ENCODE measurements at regions not wholly inside any gene's neighbourhood (a gene's known extent, or its start where the extent isn't known, plus 50 kb on each side); places are given as distances from the start of the nearest gene placed in this dataset.

DNA sequence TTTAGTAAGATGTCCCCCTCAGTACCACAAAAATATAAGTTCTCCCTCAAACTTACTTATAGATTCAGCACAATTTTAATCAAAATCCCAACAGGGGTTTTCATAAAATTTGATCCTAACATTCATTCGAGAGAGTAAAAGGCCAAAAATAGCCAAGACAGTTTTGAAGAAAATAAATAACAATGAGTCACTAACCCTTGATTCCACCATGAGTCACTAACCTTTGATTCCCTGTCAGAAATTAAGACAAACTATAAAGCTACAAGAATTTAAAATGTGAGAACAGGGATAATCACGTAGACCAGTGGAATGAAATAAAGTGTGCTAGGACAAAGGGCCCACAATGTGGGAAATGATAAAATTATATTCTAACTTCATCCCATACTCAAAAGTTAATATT lies 320.3 kb downstream of the SUCLA2 start:
- Histone ChIP-seq H3K79me2 (ENCODE audit: insufficient read depth, low read length) (no peaks in the 10 kb centered on the region), H3K9ac (ENCODE audit: insufficient read depth, low read length, poor library complexity, severe bottlenecking) (no peak overlapping the region), H2AFZ (ENCODE audit: insufficient read depth, low read depth, low read length, poor library complexity, severe bottlenecking) (no peak overlapping the region), H3K27me3 (ENCODE audit: control insufficient read depth in 2 of 2, insufficient read depth in 2 of 2, low read length in 2 of 2) (no peaks in the 10 kb centered on the region), H3K36me3 (replicated peaks in 1 of 2; ENCODE audit: control insufficient read depth in 1 of 2, insufficient read depth in 2 of 2, low read length in 2 of 2) (no peaks in the 10 kb centered on the region), H3K9me3 (replicated peaks in 1 of 2; ENCODE audit: control insufficient read depth in 1 of 2, insufficient read depth in 1 of 2, low read length in 2 of 2) (no peaks in the 10 kb centered on the region), H3K4me2 (replicated peaks; ENCODE audit: extremely low read depth, low read length, poor library complexity, severe bottlenecking) (no peak overlapping the region), H3K4me1 (ENCODE audit: control insufficient read depth in 1 of 2, insufficient read depth in 2 of 2, low read length in 2 of 2) (no peaks in the 10 kb centered on the region), H3K27ac (ENCODE audit: low read depth in 1 of 2, low read length in 2 of 2) (no peak overlapping the region), H4K20me1 (ENCODE audit: insufficient read depth, low read length) (no peaks in the 10 kb centered on the region), H3K4me3 (replicated peaks in 1 of 3; ENCODE audit: low read depth in 2 of 3, low read length in 3 of 3) (no peak overlapping the region)
- no peaks in the 10 kb centered on the region for H3K4me1 Mint-ChIP-seq
- TF ChIP-seq, protein P1, sequence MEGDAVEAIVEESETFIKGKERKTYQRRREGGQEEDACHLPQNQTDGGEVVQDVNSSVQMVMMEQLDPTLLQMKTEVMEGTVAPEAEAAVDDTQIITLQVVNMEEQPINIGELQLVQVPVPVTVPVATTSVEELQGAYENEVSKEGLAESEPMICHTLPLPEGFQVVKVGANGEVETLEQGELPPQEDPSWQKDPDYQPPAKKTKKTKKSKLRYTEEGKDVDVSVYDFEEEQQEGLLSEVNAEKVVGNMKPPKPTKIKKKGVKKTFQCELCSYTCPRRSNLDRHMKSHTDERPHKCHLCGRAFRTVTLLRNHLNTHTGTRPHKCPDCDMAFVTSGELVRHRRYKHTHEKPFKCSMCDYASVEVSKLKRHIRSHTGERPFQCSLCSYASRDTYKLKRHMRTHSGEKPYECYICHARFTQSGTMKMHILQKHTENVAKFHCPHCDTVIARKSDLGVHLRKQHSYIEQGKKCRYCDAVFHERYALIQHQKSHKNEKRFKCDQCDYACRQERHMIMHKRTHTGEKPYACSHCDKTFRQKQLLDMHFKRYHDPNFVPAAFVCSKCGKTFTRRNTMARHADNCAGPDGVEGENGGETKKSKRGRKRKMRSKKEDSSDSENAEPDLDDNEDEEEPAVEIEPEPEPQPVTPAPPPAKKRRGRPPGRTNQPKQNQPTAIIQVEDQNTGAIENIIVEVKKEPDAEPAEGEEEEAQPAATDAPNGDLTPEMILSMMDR (IDR thresholded peaks at IDR 0.05), result no peak
- no peak for DNase-seq
- H3K27ac Mint-ChIP-seq, result no peak overlapping the region
- peaks cover 0 to 3% (median 0%) of the 10 kb centered on the region in 7 donors for H3K9me3 Mint-ChIP-seq
- no peaks in the 10 kb centered on the region for H3K36me3 Mint-ChIP-seq
- peaks cover 0 to 2% (median 1%) of the 10 kb centered on the region in 3 donors for H3K27me3 Mint-ChIP-seq (ENCODE audit: low read depth in 3 of 3)
- intact Hi-C loops (cut with micrococcal nuclease), result no loop called here
- no CpG with 5 or more reads among the region's 2 CpGs for WGBS (ENCODE audit: insufficient coverage)
- H3K4me3 Mint-ChIP-seq, result no peak overlapping the region

DNA sequence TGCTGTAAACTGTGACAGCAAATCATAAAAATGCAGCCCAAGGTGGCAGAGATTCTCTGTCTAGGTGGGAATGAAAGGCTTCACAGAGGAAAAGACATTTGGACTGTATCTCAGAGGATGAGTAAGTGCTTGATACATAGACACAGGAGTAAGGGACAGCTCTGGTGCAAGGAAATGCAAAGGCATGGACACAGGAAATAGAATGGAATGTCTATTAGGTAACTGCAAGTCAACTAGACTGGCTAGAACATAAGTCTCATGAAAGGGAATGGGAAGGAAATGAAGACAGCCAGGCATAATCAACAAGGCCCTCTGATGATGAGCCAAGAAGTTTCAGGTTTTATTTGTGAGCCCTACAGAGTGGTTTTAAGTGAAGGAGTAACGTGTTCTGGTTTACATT lies 321.7 kb downstream of the SUCLA2 start:
- Mint-ChIP-seq H3K4me3 (no peak overlapping the region), H3K27ac (no peak overlapping the region), H3K9me3 (peaks cover 0 to 2% (median 0%) of the 10 kb centered on the region in 7 donors), H3K27me3 (ENCODE audit: low read depth in 3 of 3) (peaks cover 0 to 1% (median 0%) of the 10 kb centered on the region in 3 donors), H3K4me1 (no peaks in the 10 kb centered on the region), H3K36me3 (no peaks in the 10 kb centered on the region)
- WGBS (ENCODE audit: insufficient coverage), result 87% methylated on average over 1 of the region's 1 CpG
- Histone ChIP-seq H3K79me2 (ENCODE audit: insufficient read depth, low read length) (no peaks in the 10 kb centered on the region), H3K27ac (ENCODE audit: low read depth in 1 of 2, low read length in 2 of 2) (no peak overlapping the region), H3K4me2 (replicated peaks; ENCODE audit: extremely low read depth, low read length, poor library complexity, severe bottlenecking) (no peak overlapping the region), H4K20me1 (ENCODE audit: insufficient read depth, low read length) (no peaks in the 10 kb centered on the region), H3K4me1 (ENCODE audit: control insufficient read depth in 1 of 2, insufficient read depth in 2 of 2, low read length in 2 of 2) (no peaks in the 10 kb centered on the region), H3K9me3 (replicated peaks in 1 of 2; ENCODE audit: control insufficient read depth in 1 of 2, insufficient read depth in 1 of 2, low read length in 2 of 2) (no peaks in the 10 kb centered on the region), H3K27me3 (ENCODE audit: control insufficient read depth in 2 of 2, insufficient read depth in 2 of 2, low read length in 2 of 2) (no peaks in the 10 kb centered on the region), H3K4me3 (replicated peaks in 1 of 3; ENCODE audit: low read depth in 2 of 3, low read length in 3 of 3) (no peak overlapping the region), H2AFZ (ENCODE audit: insufficient read depth, low read depth, low read length, poor library complexity, severe bottlenecking) (no peak overlapping the region), H3K36me3 (replicated peaks in 1 of 2; ENCODE audit: control insufficient read depth in 1 of 2, insufficient read depth in 2 of 2, low read length in 2 of 2) (no peaks in the 10 kb centered on the region), H3K9ac (ENCODE audit: insufficient read depth, low read length, poor library complexity, severe bottlenecking) (no peak overlapping the region)
- DNase-seq, result no peak
- intact Hi-C loops (cut with micrococcal nuclease), result no loop called here
- TF ChIP-seq, protein P1 (IDR thresholded peaks at IDR 0.05), result no peak
